ENCODE measurements at regions not wholly inside any gene's neighbourhood (a gene's known extent, or its start where the extent isn't known, plus 50 kb on each side); places are given as distances from the start of the nearest gene placed in this dataset.
"Not testable (repeated sequence)": the region's sequence is repeated elsewhere in the genome, so short reads cannot be mapped to it uniquely, and the experiment has no call there.

DNA sequence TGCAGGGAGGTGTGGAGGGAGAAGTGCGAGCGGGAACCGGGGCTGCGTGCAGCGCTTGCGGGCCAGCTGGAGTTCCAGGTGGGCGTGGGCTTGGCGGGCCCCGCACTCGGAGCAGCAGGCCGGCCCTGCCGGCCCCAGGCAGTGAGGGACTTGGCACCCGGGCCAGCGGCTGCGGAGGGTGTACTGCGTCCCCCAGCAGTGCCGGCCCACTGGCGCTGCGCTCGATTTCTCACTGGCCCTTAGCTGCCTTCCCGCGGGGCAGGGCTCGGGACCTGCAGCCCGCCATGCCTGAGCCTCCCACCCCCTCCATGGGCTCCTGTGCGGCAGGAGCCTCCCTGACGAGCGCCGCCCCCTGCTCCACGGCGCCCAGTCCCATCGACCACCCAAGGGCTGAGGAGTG is 712.2 kb upstream of the PKDCC start:
- DNase-seq: not testable (repeated sequence)

DNA sequence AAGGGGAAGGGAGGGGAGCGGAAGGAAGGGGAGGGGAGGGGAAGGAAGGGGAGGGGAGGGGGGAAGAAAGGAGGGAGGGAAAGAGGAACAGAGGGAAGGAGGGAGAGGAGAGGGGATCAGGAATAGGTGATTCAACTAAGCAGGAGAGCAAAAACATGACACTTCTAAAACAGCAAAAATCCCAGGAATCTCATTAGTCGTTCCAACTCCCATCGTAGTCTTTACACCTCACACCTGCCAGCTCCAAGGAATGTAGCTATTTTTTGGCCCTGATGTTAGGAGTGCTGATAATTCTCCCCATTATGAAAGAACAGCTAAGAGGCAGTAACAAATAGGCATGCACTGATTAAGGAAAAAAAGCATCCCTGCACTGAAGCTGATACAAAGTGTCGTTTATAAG is 709.9 kb upstream of the PKDCC start:
- no peak for DNase-seq

DNA sequence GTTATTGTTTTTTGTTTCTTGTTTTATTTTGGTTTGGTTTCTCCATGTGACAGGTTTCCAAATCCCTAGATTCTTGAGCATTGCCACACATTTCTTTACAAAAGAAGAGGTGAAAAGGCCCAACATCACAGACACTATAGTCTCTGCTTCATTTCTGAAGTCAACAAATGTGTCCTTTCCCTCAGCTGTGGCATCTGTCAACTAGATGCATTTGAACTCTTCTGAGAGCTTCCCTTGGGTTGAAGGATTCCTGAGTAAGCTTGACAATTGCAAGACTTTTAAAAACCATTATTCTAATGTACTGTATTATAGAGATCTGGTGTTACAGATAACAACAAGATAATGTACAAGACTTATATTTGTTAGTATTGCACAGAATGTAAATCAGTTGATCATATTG is 703.3 kb upstream of the PKDCC start:
- no peak for DNase-seq

DNA sequence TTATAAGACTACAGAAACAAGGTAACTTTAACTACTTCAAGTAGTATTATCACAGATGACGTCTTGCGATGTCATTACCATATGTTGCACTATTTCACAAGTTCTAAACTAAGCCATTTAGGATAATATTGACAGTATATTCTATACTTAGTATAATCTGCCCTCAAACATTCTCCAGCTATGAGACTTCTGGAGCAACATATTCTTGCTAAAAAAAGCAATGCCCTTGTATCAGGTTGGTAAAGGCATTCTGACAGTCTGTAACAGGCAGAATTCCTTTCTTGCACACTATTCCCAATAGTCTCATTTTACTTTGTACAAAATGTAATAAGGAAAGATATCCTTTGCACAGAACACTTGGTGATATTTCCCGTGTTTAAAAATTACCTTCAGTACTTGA is 694.8 kb upstream of the PKDCC start:
- no peak for DNase-seq

DNA sequence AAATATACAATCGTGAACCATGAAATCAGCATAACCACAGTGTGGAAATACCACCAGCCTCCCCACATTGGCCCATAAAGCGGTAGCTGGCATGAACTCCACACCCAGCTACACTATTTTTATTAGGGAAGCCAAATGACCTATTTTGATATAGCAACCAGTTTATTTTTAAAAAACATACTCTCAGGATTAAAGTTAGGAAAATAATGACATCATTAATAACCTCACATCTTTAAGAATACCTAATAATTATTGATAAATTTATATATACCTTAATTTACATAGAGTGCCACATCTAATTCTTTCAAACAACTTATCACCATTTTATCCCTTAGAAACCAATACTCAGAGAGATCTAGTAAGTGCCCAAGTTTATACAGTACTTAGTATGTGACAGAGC is 692.0 kb upstream of the PKDCC start:
- no peak for DNase-seq

DNA sequence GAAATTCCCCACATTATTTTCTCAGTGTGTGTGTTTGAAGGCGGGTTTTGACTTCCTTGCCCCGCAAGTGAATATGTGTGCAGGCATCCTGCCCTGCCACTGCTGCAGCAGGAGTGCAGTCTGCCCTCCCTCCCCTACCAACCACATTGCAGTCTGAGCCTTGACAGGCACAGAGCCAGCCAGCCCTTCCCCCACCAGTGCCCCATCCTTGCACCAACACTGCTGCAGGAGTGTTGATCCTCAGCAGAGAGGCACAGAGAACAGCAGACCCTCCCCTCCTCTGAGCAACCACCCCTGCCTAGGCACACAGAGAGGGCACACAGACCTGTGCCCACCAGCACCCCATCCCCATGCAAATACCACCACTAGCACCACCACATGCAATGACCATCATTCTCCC is 683.0 kb upstream of the PKDCC start:
- no peak for DNase-seq

DNA sequence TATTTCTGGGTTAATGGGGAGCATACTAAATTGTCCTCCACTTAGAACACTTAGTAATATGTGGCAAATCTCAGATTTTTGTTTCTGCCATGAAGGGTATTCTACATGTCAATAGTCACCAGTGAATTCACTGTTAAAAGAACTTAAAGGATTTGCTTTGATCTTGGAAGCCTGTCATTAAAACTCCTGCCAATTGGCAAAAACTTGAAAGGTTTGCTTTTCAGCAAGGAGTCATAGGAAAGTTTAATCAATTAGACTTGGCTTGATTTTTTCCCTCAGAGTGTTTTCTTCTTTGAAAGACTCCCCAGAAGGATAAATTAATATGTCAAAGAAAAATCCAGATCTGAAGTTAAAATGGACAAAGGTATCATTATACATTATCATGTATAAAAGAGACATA is 671.9 kb upstream of the PKDCC start:
- no peak for DNase-seq

DNA sequence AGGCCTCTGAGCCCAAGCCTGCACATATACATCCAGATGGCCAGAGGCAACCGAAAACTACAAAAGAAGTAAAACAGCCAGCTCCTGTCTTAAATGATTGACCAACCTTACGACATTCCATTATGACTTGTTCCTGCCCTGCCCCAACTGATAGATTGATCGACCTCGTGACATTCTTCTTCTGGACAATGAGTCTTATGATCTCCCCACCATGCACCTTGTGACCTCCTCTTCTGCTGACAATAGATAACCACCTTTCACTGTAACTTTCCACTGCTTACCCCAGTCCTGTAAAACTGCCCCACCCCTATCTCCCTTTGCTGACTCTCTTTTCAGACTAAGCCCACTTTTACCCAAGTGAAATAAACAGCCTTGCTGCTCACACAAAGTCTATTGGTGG is 670.0 kb upstream of the PKDCC start:
- DNase-seq: no peak

DNA sequence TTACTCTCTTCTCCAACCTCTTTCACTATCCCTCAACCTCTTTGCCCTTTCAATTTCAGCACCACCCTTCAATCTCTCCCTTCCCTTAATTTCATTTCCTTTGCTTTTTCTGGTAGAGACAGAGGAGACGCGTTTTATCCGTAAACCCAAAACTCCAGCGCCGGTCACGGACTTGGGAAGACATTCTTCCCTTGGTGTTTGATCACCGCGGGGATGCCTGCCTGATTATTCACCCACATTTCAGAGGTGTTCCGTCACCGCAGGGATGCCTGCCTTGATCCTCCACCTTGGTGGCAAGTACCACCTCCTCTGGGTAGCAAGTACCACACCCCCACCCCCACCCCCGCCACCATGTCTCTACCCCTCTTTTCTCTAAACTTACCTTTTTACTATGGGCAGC is 669.4 kb upstream of the PKDCC start:
- DNase-seq: no peak

DNA sequence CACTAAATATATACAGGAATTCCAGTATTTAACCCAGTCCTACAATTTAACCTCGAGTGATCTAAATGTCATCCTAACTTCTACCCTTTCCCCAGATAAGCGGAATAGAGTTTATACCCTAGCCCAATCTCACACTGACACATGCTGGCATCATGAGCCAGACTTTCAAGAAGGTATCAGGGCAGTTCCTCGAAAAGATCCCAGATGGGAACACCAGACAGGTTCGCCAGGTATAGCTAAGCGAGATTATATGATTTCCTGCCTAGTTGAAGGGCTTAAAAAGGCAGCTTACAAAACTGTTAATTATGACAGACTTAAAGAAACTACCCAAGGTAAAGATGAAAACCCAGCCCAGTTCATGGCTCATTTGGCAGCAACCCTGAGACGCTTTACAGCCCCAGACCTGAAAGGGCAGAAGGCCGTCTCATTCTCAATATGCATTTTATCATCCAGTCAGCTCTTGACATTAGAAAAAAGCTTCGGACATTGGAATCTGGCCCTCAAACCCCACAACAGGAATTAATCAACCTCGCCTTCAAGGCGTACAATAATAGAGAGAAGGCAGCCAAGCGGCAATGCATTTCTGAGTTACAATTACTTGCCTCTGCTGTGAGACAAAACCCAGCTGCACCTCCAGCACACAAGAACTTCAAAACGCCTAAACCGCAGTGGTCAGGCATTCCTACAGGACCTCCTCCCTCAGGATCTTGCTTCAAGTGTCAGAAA is 668.2 kb upstream of the PKDCC start:
- DNase-seq: no peak

DNA sequence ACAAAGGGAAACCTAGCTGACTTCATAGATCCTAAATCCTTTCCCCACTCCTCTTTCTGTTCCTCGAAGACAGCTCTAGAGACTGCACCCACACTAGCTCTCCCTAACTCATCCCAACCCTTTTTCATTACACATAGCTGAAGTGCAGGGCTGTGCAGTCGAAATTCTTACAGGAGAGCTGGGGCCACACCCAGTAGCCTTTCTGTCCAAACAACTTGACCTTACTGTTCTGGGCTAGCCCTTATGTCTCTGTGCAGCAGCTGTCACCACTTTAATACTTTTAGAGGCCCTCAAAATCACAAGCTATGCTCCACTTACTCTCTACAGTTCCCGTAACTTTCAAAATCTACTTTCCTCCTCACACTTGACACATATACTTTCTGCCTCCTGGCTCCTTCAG is 666.1 kb upstream of the PKDCC start:
- no peak for DNase-seq

DNA sequence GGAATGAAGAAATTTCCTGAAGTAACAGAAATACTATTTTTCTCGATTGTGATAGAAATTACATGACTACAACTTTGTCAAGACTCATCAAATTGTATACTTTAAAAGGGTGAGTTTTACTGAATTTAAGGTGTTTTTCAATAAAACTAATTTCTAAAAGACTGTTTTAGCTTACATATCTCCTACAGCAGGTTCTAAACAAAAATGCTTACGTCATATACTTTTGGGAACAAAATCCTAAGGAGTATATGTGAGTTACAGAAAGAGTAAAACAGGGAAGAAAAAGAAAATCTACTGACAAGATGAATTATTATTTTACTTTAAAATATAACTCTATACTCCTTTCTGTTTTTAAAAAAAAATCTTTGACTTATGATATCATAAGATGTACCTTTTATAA is 660.3 kb upstream of the PKDCC start:
- DNase-seq: no peak

DNA sequence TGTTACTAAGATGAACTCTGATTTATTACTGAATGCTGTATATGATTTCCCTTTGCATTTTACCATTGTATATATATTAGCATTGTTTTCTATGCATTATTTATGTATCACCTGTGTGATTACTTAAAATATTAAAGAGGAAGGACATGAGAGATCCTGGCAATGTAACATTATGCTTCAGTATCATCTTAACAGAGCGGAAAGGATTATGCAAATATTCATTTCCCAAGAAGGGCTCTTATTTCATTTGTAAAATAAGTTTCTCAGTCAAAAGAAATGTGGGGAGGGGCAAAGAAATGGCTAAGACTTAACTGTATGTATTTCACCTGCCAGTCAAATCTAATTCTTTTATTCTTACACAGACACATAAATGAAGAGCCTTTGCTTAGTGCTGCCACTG is 654.2 kb upstream of the PKDCC start:
- no peak for DNase-seq

DNA sequence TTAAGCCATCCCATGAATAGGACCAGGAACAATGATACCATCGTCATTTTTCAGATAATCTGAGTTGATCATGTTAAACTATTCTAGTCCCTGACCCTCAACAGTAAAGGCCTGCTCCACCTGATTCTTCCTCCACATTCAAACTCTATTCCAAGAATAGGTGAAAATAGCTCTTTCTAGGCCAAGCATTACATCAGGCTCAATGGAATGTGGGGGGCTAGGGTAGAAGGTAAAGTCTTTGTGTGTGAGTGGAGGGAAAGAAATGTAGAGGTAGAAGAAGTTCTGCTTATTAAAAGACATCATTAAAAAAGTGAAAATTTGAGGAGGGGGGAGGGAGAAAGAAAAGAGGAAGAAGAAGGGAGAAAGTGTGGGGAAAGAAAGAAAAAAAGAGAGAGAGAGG is 653.3 kb upstream of the PKDCC start:
- DNase-seq: no peak

DNA sequence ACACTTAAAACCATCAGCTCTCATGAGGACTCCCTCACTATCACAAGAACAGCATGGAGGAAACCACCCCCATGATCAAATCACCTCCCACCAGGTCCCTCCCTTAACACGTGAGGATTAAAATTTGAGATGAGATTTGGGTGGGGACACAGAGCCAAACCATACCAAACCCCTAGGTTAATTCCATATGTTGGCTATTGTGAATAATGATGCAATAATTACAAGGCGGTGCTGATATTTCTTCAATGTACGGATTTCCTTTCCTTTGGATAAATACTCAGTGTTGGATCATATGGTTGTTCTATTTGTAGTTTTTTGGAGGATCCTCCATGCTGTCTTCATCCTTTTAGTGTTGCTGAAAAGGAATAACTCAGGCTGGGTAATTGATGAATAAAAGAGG is 652.1 kb upstream of the PKDCC start:
- DNase-seq: no peak

DNA sequence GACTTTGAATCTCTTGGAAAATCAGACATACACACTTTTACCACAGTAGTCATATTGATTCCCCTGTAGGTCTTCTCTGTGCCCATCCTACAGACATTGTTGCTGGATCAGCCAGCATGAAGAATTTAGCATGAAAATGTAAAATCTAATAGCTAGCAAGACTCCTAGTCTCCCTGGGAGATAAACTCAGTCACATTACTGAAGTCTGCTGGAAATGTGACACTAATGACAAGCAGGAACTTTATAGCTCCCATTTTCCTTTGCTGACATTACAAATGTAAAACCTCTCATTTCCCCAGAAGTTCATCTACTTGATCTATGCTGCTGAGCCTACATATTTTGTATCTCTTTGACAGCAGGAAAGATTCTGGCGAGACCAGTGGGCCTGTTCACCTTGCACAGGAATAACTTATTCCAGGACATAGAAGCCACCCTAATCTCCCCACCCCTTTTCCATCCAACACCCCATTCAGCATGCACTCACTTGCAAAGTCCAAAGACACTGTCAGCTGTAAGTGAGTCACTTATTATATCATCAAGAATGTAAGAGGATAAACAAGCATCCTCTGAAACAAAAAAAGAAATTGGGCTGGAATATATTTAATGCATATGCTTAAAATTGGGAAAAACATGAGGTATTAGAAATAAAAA is 648.3 kb upstream of the PKDCC start:
- DNase-seq: no peak

DNA sequence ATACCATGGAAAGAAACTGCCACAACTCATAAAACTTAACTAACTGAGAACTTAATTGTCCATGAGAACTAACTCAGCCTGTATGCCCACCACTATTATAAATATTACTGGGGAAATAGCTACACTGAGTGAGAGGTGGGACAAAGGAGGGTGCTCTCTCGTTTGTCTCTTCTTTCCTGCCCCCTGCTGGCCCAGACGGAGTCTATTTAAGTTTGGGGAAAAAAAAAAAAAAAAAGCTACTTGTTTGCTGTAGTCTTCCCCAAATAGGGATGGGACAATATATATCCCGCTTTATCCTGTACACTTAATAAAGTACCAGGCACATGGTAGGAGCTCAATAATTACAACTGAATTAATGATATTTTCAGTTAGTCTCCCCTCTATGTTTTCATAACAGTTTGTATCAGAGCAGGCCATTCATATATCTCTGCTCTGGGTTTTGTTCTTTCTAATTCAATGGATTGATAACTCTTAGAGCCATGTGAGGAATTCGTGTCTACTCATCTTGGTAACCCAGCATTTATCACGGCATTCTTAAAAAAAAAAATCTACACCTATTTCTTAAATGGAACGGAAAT is 647.6 kb upstream of the PKDCC start:
- DNase-seq: no peak

DNA sequence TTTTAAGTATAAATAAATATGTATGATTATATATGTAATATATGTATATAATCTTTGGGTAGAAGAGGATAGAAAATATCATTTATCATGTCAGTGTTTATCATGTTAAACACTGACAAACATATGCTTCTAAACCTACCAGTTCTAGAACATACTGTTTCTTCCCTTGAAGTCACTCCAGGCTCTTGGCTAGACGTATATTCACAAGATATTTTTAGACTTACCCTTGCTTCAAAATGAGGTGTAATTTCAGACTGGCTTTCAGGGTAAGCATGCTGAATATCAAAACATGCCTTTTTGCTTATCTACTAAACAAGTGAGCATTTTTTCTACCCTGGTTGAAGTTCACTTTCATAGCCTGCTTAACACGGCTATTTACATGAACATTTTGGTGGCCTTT is 642.4 kb upstream of the PKDCC start:
- no peak for DNase-seq

DNA sequence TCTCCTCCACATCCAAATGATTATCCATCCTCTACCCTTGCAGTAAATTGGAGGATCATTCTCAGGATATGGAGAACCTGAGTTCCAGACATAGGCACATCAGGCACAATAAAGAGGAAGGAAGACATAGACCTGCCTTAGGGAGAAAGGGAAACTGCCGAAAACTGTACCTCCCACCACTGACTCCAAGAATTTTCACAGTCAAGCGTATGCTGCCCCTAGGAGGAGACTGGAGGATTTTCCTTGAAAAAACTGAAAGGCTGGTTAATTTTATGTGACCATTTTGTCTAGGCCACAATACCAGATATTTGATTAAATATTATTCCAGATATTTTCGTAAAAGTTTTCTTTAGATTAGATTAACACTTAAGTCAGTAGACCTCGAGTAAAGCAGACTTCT is 638.5 kb upstream of the PKDCC start:
- no peak for DNase-seq

DNA sequence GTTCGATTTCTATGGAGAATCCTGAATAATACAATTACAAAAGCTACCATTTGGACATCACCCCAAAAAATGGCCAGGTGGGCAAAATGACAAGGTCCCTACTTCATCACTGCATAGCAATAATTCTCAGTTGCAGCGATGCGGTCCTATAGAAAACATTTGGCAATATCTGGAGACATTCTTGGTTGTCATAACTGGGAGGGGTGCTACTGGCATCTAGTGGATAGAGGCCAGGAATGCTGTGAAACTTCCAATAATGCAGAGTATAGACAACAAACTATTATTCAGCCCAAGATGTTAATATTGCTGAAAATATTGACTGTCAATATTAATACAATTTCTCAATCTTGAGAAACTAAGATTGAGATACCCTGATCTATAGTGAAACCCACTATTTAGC is 637.8 kb upstream of the PKDCC start:
- DNase-seq: no peak

DNA sequence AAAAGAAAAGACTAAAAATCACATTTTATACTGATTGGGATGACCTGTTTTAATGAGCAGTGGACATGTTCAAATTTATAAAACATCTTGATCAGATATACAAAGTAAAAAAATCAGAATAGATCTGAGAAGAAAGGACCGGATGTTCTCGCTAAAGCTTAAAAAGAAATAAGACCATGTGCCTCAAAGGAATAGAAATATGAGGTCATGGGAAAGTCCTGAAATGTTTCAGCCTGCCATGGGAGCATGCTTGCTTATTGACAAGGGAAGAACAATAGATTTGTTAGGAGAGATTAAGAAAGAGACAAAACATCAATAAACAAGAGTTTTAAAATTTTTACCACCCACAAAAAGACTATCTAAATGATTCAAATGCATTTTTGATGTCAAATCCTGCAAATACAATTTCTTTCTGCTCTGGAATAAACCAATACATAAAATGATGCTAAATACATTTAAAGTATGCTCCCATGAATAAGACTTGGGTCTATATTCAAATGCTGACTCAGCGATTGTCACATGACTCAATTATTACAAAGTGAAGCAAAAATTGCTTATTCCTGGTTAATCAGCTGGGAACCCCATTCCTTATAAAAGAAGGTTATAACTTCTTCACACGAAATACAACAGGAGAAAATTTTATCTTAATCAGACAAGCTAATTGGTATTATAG is 633.9 kb upstream of the PKDCC start:
- no peak for DNase-seq

DNA sequence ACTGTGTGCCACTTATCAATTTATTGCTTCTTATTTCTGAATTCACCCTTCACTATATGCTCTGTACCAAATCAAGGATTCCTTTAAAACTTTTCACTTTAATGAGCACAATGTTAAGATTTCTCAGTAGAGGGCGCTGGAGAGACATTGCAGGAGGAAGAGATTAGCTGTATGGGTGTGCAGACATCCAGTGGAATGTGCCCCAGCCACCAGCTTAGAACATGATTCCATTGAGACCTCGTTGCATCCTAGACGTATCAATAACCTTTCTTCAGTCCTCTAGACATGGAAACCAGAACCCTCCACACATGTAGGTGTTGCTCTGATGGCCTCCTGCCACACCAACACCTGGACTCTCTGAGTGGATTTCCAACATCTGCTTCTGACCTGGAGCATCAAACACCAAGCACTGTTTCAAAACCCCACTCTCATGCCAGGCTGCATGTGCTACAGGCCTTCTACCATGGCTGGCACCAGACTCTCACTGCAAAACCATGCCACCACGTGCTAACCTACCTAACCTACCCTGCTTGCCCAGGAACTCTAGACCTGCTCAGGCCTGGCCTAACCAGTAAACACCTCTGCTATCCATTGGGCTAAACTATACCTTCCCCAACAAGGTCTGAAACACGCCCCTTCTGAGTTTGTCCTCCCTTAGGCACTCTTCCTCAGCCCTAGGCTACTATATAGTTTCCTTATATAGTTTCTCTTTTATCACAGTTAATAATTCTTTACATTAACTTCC is 633.2 kb upstream of the PKDCC start:
- DNase-seq: no peak

DNA sequence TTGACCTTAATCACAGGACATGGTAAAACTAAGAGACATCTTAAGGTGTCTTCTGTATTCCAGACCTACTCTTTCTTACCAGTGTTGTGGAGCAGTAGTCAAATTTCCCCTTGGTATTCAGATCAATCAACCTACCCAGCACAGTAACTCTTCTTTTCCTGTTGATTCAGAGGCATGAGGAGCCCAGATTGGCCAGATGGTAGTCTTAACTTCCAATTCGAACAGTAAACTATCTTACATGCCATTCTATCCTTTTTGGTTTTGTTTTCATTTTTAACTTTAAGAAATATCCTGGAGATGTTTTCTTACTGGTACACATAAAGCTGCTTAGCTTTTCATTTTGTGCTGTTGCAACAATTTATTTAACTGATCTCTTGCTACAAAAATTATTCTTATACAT is 630.3 kb upstream of the PKDCC start:
- no peak for DNase-seq

DNA sequence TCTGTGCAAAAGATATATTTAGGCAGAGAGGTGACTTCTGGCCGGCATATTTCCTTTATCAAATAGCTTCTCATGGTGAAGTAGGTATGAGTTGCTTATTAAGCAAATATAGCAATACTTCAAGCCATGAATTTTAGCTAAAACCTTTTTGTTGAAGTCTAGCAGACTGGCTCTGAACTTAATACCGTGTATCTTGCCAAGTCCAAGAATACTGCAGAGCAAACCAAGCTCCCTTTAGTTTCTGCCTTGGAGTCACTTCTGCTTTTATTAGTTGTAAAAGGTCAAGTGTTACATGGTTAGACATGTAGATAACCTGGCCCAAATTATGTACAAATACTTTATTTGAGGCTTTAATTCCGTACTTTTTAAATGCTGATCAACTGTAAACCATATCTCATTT is 627.6 kb upstream of the PKDCC start:
- DNase-seq: no peak
